SK-N-SH (cell line): ENCODE measurements at regions not wholly inside any gene's neighbourhood (a gene's known extent, or its start where the extent isn't known, plus 50 kb on each side); places are given as distances from the start of the nearest gene placed in this dataset.
"Not testable (repeated sequence)": the region's sequence is repeated elsewhere in the genome, so short reads cannot be mapped to it uniquely, and the experiment has no call there.

Experiments used
- CTCF ChIP-seq: fragments of 200-600 bp; sonication (generic); IDR thresholded peaks from 2 replicates; pipeline ENCODE4 v1.6.1; 2017; ENCODE audit warnings: antibody characterized with exemption, mild to moderate bottlenecking, moderate library complexity
- EP300 ChIP-seq, 2 experiments: IDR thresholded peaks; 2 replicates each; pipeline versions ENCODE4 v1.4.0 to v1.6.1; 2012; ENCODE audit warnings: borderline replicate concordance in 1 of 2, low read depth in 1 of 2, low read length in 1 of 2
- FOXM1 ChIP-seq: IDR thresholded peaks from 2 replicates; pipeline ENCODE4 v1.4.0; 2012; ENCODE audit warnings: low read depth, mild to moderate bottlenecking
- REST ChIP-seq: IDR thresholded peaks from 2 replicates; pipeline ENCODE4 v1.6.1; 2012; ENCODE audit warnings: mild to moderate bottlenecking, low read depth, low read length, moderate library complexity
- TCF12 ChIP-seq: IDR thresholded peaks from 2 replicates; pipeline ENCODE4 v1.4.0; 2012
- ZBTB33 ChIP-seq: IDR thresholded peaks from 2 replicates; pipeline ENCODE4 v1.4.0; 2012; ENCODE audit warnings: low read depth, borderline replicate concordance

GRCh38 chr16:88145824-88146405, 194.7 kb downstream of the BANP start:
- not testable (repeated sequence) for TF ChIP-seq REST; CTCF; ZBTB33; EP300 (IDR thresholded peaks at IDR 0.05; ENCODE audit: borderline replicate concordance in 1 of 2, low read depth in 1 of 2, low read length in 1 of 2); FOXM1; TCF12
